ENCODE measurements at regions not wholly inside any gene's neighbourhood (a gene's known extent, or its start where the extent isn't known, plus 50 kb on each side); places are given as distances from the start of the nearest gene placed in this dataset.

DNA sequence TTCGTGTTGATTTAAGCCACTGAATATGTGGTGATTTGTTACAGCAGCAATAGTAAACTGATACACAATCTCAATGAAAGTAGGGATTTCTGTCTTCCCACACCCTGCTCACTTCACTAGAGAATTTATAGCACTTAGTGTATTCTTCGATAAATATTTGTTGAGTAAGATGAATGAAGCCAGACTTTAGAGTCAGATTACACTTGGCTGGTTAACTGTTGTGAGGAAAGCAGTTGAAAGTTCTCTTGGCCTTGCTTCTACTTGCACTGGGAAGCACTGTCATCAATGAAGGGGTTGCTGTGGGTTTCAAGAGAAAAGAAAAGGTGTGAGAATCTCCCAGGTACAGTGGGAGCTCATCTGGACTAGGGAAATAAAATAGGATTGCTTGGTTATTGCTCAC, 82.1 kb upstream of the IGFBP3 start:
- Mint-ChIP-seq H3K36me3 (no peaks in the 10 kb centered on the region), H3K9me3 (peaks cover 8% of the 10 kb centered on the region), H3K27me3 (ENCODE audit: insufficient read depth, low read depth) (peaks cover 4% of the 10 kb centered on the region), H3K27ac (no peak overlapping the region), H3K4me1 (no peaks in the 10 kb centered on the region), H3K4me3 (no peak overlapping the region)
- H3K4me3 ChIP-seq = no peak overlapping the region
- H3K9ac ChIP-seq = no peak overlapping the region
- no peak overlapping the region for H2AFZ ChIP-seq (replicated peaks)
- TF ChIP-seq, protein P1, sequence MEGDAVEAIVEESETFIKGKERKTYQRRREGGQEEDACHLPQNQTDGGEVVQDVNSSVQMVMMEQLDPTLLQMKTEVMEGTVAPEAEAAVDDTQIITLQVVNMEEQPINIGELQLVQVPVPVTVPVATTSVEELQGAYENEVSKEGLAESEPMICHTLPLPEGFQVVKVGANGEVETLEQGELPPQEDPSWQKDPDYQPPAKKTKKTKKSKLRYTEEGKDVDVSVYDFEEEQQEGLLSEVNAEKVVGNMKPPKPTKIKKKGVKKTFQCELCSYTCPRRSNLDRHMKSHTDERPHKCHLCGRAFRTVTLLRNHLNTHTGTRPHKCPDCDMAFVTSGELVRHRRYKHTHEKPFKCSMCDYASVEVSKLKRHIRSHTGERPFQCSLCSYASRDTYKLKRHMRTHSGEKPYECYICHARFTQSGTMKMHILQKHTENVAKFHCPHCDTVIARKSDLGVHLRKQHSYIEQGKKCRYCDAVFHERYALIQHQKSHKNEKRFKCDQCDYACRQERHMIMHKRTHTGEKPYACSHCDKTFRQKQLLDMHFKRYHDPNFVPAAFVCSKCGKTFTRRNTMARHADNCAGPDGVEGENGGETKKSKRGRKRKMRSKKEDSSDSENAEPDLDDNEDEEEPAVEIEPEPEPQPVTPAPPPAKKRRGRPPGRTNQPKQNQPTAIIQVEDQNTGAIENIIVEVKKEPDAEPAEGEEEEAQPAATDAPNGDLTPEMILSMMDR (IDR thresholded peaks at IDR 0.05) = no peak
- TF ChIP-seq EZH2phosphoT487 (IDR thresholded peaks at IDR 0.05) (no peak), EZH2 (IDR thresholded peaks at IDR 0.05) (no peak)
- H3K27me3 ChIP-seq = no peaks in the 10 kb centered on the region
- no peak overlapping the region for H3K27ac ChIP-seq
- H3K4me2 ChIP-seq = no peak overlapping the region
- H3K79me2 ChIP-seq (ENCODE audit: low read depth) = no peaks in the 10 kb centered on the region
- H4K20me1 ChIP-seq (ENCODE audit: low read depth) = no peaks in the 10 kb centered on the region
- no peaks in the 10 kb centered on the region for H3F3A ChIP-seq (ENCODE audit: low read depth)
- no peaks in the 10 kb centered on the region for H3K4me1 ChIP-seq
- H3K9me3 ChIP-seq (ENCODE audit: low read depth) = no peaks in the 10 kb centered on the region
- H3K36me3 ChIP-seq = peaks cover 4% of the 10 kb centered on the region
- no peak for DNase-seq (ENCODE audit: low spot score)

DNA sequence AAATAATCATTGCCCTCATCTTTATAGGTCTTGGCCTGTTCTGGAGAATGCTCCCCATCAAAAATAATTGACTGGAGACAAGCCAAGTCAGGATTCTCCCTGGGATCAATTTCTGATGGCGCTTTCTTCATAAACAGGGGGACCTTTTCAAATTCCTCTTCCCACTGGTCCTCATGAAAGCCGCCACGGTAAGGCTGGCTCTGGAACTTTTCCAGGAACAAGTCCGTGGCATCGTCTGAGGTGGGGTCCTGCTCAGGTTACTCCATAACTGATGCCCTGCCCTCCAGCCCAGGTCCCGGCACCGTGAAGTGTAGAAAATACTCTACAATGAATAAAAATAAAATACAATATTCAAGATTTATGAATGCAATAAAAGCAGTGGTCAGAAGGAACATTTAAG, 79.4 kb upstream of the IGFBP3 start:
- H2AFZ ChIP-seq (replicated peaks) = no peak overlapping the region
- H3K27ac Mint-ChIP-seq = no peak overlapping the region
- H3K79me2 ChIP-seq (ENCODE audit: low read depth) = no peaks in the 10 kb centered on the region
- peaks cover 4% of the 10 kb centered on the region for H3K27me3 Mint-ChIP-seq (ENCODE audit: insufficient read depth, low read depth)
- no peaks in the 10 kb centered on the region for H4K20me1 ChIP-seq (ENCODE audit: low read depth)
- H3K36me3 Mint-ChIP-seq = no peaks in the 10 kb centered on the region
- H3K9me3 ChIP-seq (ENCODE audit: low read depth) = peaks cover 8% of the 10 kb centered on the region
- H3K4me1 ChIP-seq = no peaks in the 10 kb centered on the region
- H3K27me3 ChIP-seq = no peaks in the 10 kb centered on the region
- no peak overlapping the region for H3K4me3 Mint-ChIP-seq
- no peaks in the 10 kb centered on the region for H3F3A ChIP-seq (ENCODE audit: low read depth)
- H3K36me3 ChIP-seq = peaks cover 8% of the 10 kb centered on the region
- H3K9ac ChIP-seq = no peak overlapping the region
- peaks cover 24% of the 10 kb centered on the region for H3K9me3 Mint-ChIP-seq
- no peak overlapping the region for H3K27ac ChIP-seq
- no peak overlapping the region for H3K4me3 ChIP-seq
- H3K4me1 Mint-ChIP-seq = no peaks in the 10 kb centered on the region
- no peak overlapping the region for H3K4me2 ChIP-seq
- no peak for DNase-seq (ENCODE audit: low spot score)
- TF ChIP-seq EZH2phosphoT487 (IDR thresholded peaks at IDR 0.05) = no peak
- no peak for TF ChIP-seq EZH2 (IDR thresholded peaks at IDR 0.05)
- TF ChIP-seq, protein P1 (IDR thresholded peaks at IDR 0.05) = no peak

DNA sequence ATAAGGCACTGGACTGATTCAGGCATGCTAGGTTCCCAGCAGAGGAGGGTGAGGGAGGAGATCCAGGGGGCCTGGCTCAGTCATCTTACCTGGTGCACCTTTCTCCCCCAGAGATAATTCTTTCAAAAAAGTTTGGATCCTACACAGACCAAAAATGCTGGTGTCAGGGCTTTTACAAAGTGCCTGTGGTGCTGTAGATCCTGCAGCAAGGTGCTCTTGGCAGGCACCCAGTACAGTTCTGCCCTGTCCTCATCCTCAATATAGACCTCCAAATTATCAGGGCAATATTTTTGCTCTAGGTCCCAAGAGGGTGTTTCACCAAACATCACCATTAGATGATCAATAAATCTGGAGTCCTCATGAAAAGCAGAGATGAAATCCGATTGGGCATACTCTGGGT, 78.5 kb upstream of the IGFBP3 start:
- Histone ChIP-seq H3K79me2 (ENCODE audit: low read depth) (no peaks in the 10 kb centered on the region), H3K4me2 (no peak overlapping the region), H3K9ac (no peak overlapping the region), H2AFZ (replicated peaks) (no peak overlapping the region), H3K9me3 (ENCODE audit: low read depth) (peaks cover 8% of the 10 kb centered on the region), H3K4me3 (no peak overlapping the region), H3K36me3 (peaks cover 8% of the 10 kb centered on the region), H3K4me1 (no peaks in the 10 kb centered on the region), H3F3A (ENCODE audit: low read depth) (no peaks in the 10 kb centered on the region), H3K27ac (no peak overlapping the region), H3K27me3 (no peaks in the 10 kb centered on the region), H4K20me1 (ENCODE audit: low read depth) (no peaks in the 10 kb centered on the region)
- no peak overlapping the region for H3K4me3 Mint-ChIP-seq
- H3K4me1 Mint-ChIP-seq = no peaks in the 10 kb centered on the region
- no peak for DNase-seq (ENCODE audit: low spot score)
- H3K27ac Mint-ChIP-seq = no peak overlapping the region
- TF ChIP-seq EZH2phosphoT487 (IDR thresholded peaks at IDR 0.05) (no peak), EZH2 (IDR thresholded peaks at IDR 0.05) (no peak)
- TF ChIP-seq, protein P1 (IDR thresholded peaks at IDR 0.05) = no peak
- peaks cover 25% of the 10 kb centered on the region for H3K9me3 Mint-ChIP-seq
- H3K36me3 Mint-ChIP-seq = no peaks in the 10 kb centered on the region
- peaks cover 2% of the 10 kb centered on the region for H3K27me3 Mint-ChIP-seq (ENCODE audit: insufficient read depth, low read depth)
